Calu3 (cell line): ENCODE measurements at regions not wholly inside any gene's neighbourhood (a gene's known extent, or its start where the extent isn't known, plus 50 kb on each side); places are given as distances from the start of the nearest gene placed in this dataset.

Source experiments
- BruUV-seq: library from RNA; stranded (reverse); fragments of 400-500 nt; replicated peaks from 2 replicates; lab custom pipeline; 2021; lab: Mats Ljungman, UMichigan
- CTCF ChIA-PET: fragments of 300-600 bp; sonication (Branson Sonifier 250); formaldehyde crosslinking; loops from one replicate; lab custom pipeline; 2022; ENCODE audit warnings: antibody characterized with exemption; lab: Charles Lee
- DNase-seq: peaks from one replicate; pipeline ENCODE4 v3.0.0; 2022
- H3K27ac Mint-ChIP-seq: one replicate; pipeline ENCODE4 v1.8.0; 2022; ENCODE audit warnings: mixed read lengths; ENCODE audit not compliant: unreplicated experiment
- H3K27me3 Mint-ChIP-seq: one replicate; pipeline ENCODE4 v1.8.0; 2022; ENCODE audit warnings: mixed read lengths; ENCODE audit not compliant: unreplicated experiment
- H3K36me3 Mint-ChIP-seq: one replicate; pipeline ENCODE4 v1.8.0; 2022; ENCODE audit warnings: mild to moderate bottlenecking, moderate library complexity, mixed read lengths; ENCODE audit not compliant: insufficient read depth, unreplicated experiment
- H3K4me1 Mint-ChIP-seq: one replicate; pipeline ENCODE4 v1.8.0; 2022; ENCODE audit warnings: mild to moderate bottlenecking, low read depth, mixed read lengths; ENCODE audit not compliant: unreplicated experiment
- H3K4me3 Mint-ChIP-seq: one replicate; pipeline ENCODE4 v1.8.0; 2022; ENCODE audit warnings: mild to moderate bottlenecking, low read depth, moderate library complexity, mixed read lengths; ENCODE audit not compliant: unreplicated experiment
- H3K9me3 Mint-ChIP-seq: one replicate; pipeline ENCODE4 v1.8.0; 2022; ENCODE audit warnings: low read depth, mixed read lengths; ENCODE audit not compliant: unreplicated experiment
- CTCF ChIP-seq: fragments of 200-600 bp; IDR thresholded peaks from one replicate; pipeline ENCODE4 v1.8.0; 2022; ENCODE audit warnings: antibody characterized with exemption; ENCODE audit not compliant: unreplicated experiment
- intact Hi-C: fragments of 100-400 bp; cut with micrococcal nuclease; formaldehyde crosslinking; loops from one replicate; pipeline ENCODE4 v1.10.0; 2022; ENCODE audit not compliant: unreplicated experiment

- H3K27ac Mint-ChIP-seq, result no peak overlapping the region
- H3K4me3 Mint-ChIP-seq, result no peak overlapping the region
- DNase-seq, result no peak
- CTCF ChIA-PET, result no interaction called here
- no peaks in the 10 kb centered on the region for H3K36me3 Mint-ChIP-seq
- H3K27me3 Mint-ChIP-seq, result peaks cover 36% of the 10 kb centered on the region
- intact Hi-C loops, result no loop called here
- no TSS peak for BruUV-seq
- no peaks in the 10 kb centered on the region for H3K4me1 Mint-ChIP-seq
- TF ChIP-seq CTCF, result no peak
- H3K9me3 Mint-ChIP-seq, result no peaks in the 10 kb centered on the region
Measured at GRCh38 chr16:82412770-82413169, 214.0 kb upstream of the CDH13 start.

DNA sequence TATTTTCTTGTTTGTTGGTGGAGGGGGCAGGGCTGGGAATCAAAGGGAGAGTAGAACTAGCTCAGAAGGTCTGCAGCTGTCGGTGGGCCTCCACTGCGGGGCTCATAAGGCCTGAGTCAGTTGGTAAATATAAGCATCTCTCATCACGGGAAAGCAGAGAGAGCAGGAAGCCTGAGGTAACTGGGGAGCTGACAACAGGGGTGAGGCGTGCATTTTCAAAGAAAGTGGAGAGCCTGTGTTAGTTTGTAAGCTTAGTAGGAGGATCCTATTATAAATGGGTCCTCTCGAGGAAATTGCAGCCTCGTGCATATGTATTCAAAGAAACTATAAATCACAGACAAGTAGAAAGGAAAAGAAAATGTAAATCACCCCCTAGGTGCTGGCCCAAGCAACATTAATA lies 221.0 kb upstream of the CDH13 start:
- Mint-ChIP-seq H3K4me1 (no peaks in the 10 kb centered on the region), H3K9me3 (peaks cover 3% of the 10 kb centered on the region), H3K4me3 (no peak overlapping the region), H3K36me3 (no peaks in the 10 kb centered on the region), H3K27me3 (peaks cover 47% of the 10 kb centered on the region), H3K27ac (no peak overlapping the region)
- no peak for DNase-seq
- intact Hi-C loops, result no loop called here
- no peak for TF ChIP-seq CTCF
- BruUV-seq, result no TSS peak
- CTCF ChIA-PET, result no interaction called here

DNA sequence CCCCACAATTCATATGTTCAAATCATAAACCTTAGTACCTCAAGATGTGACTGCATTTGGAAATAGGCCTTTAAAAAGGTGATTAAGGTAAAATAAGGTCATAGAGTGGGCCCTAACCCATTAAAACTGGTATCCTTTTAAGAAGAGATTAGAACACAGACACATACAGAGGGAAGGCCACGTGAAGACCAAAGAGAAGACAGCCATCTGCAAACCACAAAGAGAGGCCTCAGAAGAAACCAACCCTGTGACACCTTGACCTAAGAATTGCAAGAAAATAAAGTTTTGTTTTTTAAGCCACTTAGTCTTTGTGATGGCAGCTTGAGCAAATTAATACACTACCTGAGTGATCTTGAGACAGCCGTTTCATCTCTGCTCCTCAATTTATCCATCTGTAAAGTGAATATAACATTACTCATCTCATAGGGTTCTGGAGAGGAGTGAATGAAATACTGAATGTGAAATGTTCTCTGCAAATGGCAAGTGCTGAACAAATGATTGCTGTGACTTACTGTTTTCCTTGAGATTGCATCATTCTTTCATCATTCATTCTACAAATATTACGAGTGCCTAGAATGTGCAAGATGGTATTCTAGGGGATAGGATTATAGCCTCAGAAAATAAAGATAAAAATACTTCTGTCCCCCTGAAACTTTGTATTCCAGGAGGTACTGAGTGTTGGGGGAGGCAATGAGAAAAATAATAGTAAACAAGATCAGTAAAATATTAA lies 222.0 kb upstream of the CDH13 start:
- H3K9me3 Mint-ChIP-seq, result peaks cover 3% of the 10 kb centered on the region

DNA sequence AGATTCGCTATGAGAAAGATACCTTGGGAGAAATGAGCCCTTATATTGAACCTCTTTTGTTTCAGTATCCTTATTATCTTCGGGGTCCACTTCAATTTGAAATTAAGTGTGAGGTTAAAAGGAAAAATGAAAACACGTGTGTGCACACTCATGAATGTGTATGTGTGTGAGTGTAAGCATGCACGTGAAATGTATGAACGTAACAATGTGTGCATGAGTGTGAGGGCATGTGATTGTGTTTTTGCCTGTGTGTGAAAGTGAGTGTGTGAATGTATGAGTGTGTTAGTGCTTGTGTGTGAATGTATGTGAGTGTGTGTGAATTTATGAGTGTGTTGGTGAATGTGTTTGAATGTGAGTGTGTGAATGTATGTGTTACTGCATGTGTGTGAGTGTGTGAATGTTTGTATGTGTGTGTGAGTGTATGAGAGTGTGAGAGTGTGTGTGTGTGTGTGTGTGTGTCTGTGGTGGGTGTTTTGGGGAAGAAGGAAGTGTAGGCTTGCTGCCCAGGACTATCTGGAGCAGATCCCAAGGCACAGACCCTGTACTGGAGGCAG lies 224.0 kb upstream of the CDH13 start:
- intact Hi-C loops, result no loop called here
- CTCF ChIA-PET, result no interaction called here
- no peak overlapping the region for H3K27ac Mint-ChIP-seq
- no peak overlapping the region for H3K4me3 Mint-ChIP-seq
- no TSS peak for BruUV-seq
- no peak for TF ChIP-seq CTCF
- peaks cover 3% of the 10 kb centered on the region for H3K9me3 Mint-ChIP-seq
- H3K36me3 Mint-ChIP-seq, result no peaks in the 10 kb centered on the region
- DNase-seq, result no peak
- peaks cover 20% of the 10 kb centered on the region for H3K27me3 Mint-ChIP-seq
- no peaks in the 10 kb centered on the region for H3K4me1 Mint-ChIP-seq

More for the DNA sequence above, 222.0 kb upstream of the CDH13 start:
- no peak for TF ChIP-seq CTCF
- intact Hi-C loops, result no loop called here
- Mint-ChIP-seq H3K27ac (no peak overlapping the region), H3K36me3 (no peaks in the 10 kb centered on the region), H3K4me3 (no peak overlapping the region), H3K4me1 (no peaks in the 10 kb centered on the region), H3K27me3 (peaks cover 40% of the 10 kb centered on the region)
- BruUV-seq, result no TSS peak
- DNase-seq, result no peak
- CTCF ChIA-PET, result no interaction called here
